HepG2 (cell line): ENCODE measurements at regions not wholly inside any gene's neighbourhood (a gene's known extent, or its start where the extent isn't known, plus 50 kb on each side); places are given as distances from the start of the nearest gene placed in this dataset.

Source experiments
- ATAC-seq: fragments of 200-7000 bp; cut with Tn5 transposase; 3 replicates; pipeline ENCODE4 v1.9.1; 2020; ENCODE audit warnings: mild to moderate bottlenecking, moderate library complexity
- BruUV-seq: library from RNA; stranded (reverse); fragments of 400-500 nt; replicated peaks from 2 replicates; lab custom pipeline; 2021; lab: Mats Ljungman, UMichigan
- CTCF ChIA-PET: fragments of 300-600 bp; formaldehyde crosslinking; extraction: SDS; loops from one replicate; lab custom pipeline; 2021; ENCODE audit warnings: low total read pairs, inconsistent platforms, low intra/inter-chr PET ratio; lab: Yijun Ruan, JAX
- POLR2A ChIA-PET: fragments of 350-600 bp; sonication (Branson Sonifier 250); formaldehyde crosslinking; loops from one replicate; lab custom pipeline; 2020; ENCODE audit warnings: antibody characterized with exemption, inconsistent platforms; lab: Yijun Ruan, JAX
- DNase-seq: peaks from one replicate; pipeline ENCODE4 v3.0.0-alpha.2; 2015; ENCODE audit warnings: low spot score
- FAIRE-seq: peaks from 3 replicates; lab custom pipeline; 2011; peaks lifted over from hg19 to GRCh38; lab: Jason Lieb, UNC
- H2AFZ ChIP-seq: one replicate; pipeline ENCODE4 v1.6.1; 2011; ENCODE audit warnings: low read length, inconsistent platforms
- H3K27ac ChIP-seq: fragments of 300-600 bp; 3 replicates; pipeline ENCODE4 v1.8.0; 2011; ENCODE audit warnings: mixed run types, mild to moderate bottlenecking, mixed read lengths, low read length, inconsistent platforms; ENCODE audit not compliant: insufficient read depth; ENCODE audit errors: extremely low read length
- H3K27me3 ChIP-seq, 2 experiments: fragments of 200-600 bp in 1 of 2; 2 replicates in 1 of 2; 3 replicates in 1 of 2; pipeline versions ENCODE4 v1.6.0 to v1.8.0; 2011; ENCODE audit warnings: low read length in 2 of 2, mild to moderate bottlenecking in 2 of 2, moderate library complexity in 2 of 2, inconsistent platforms in 1 of 2; ENCODE audit not compliant: insufficient read depth in 2 of 2, control insufficient read depth in 1 of 2
- H3K36me3 ChIP-seq, 2 experiments: fragments of 200-600 bp in 1 of 2; replicated peaks in 1 of 2; 2 replicates in 1 of 2; 3 replicates in 1 of 2; pipeline versions ENCODE4 v1.5.1 to v1.8.0; 2011; ENCODE audit warnings: low read length in 2 of 2, inconsistent platforms in 1 of 2; ENCODE audit not compliant: insufficient read depth in 2 of 2, control insufficient read depth in 1 of 2
- H3K4me1 ChIP-seq: 2 replicates; pipeline ENCODE4 v1.5.1; 2012; ENCODE audit warnings: low read length, inconsistent platforms; ENCODE audit not compliant: insufficient read depth
- H3K4me2 ChIP-seq: 2 replicates; pipeline ENCODE4 v1.6.0; 2011; ENCODE audit warnings: low read depth, low read length, inconsistent platforms
- H3K4me3 ChIP-seq, 3 experiments: fragments of 200-600 bp in 1 of 3; sonication (generic), shearing (Covaris generic) in 1 of 3; replicated peaks in 1 of 3; 2 replicates each; pipeline ENCODE4 v1.5.1; 2011 to 2016; ENCODE audit warnings: low read length in 3 of 3, inconsistent platforms in 2 of 3, low read depth in 2 of 3, mild to moderate bottlenecking in 2 of 3, control low read depth in 1 of 3, mixed read lengths in 1 of 3; ENCODE audit not compliant: insufficient read depth in 1 of 3
- H3K79me2 ChIP-seq: one replicate; pipeline ENCODE4 v1.6.1; 2011; ENCODE audit warnings: low read length, inconsistent platforms; ENCODE audit not compliant: insufficient read depth
- H3K9ac ChIP-seq: 2 replicates; pipeline ENCODE4 v1.6.0; 2011; ENCODE audit warnings: mild to moderate bottlenecking, low read depth, low read length, inconsistent platforms; ENCODE audit not compliant: insufficient read depth
- H3K9me3 ChIP-seq: 2 replicates; pipeline ENCODE4 v1.5.1; 2012; ENCODE audit warnings: mild to moderate bottlenecking, low read length
- H4K20me1 ChIP-seq: 2 replicates; pipeline ENCODE4 v1.6.0; 2011; ENCODE audit warnings: inconsistent platforms, mild to moderate bottlenecking, low read length, moderate library complexity; ENCODE audit not compliant: insufficient read depth
- FOSL1 ChIP-seq: sonication (generic); formaldehyde crosslinking; IDR thresholded peaks from 2 replicates; pipeline ENCODE4 v1.9.0; 2021; ENCODE audit warnings: missing genetic modification reagents, borderline replicate concordance
- FOXM1 ChIP-seq: sonication (generic); formaldehyde crosslinking; IDR thresholded peaks from 2 replicates; pipeline ENCODE4 v1.5.0; 2020; ENCODE audit warnings: missing genetic modification reagents
- IRF2 ChIP-seq: IDR thresholded peaks from 2 replicates; pipeline ENCODE4 v1.6.1; 2018; ENCODE audit warnings: missing genetic modification reagents, missing compliant biosample characterization
- KDM4B ChIP-seq: sonication (generic); formaldehyde crosslinking; IDR thresholded peaks from 2 replicates; pipeline ENCODE4 v1.4.0; 2020; ENCODE audit warnings: missing genetic modification reagents
- MED13 ChIP-seq: sonication (generic); formaldehyde crosslinking; IDR thresholded peaks from 2 replicates; pipeline ENCODE4 v1.5.0; 2020; ENCODE audit warnings: missing genetic modification reagents
- MEIS1 ChIP-seq: sonication (generic); formaldehyde crosslinking; IDR thresholded peaks from 2 replicates; pipeline ENCODE4 v1.9.0; 2021; ENCODE audit warnings: mild to moderate bottlenecking, missing genetic modification reagents, moderate library complexity, borderline replicate concordance
- MLX ChIP-seq: IDR thresholded peaks from 2 replicates; pipeline ENCODE4 v1.6.1; 2016
- MXD1 ChIP-seq: sonication (generic); formaldehyde crosslinking; IDR thresholded peaks from 2 replicates; pipeline ENCODE4 v1.4.0; 2020; ENCODE audit warnings: mild to moderate bottlenecking, missing genetic modification reagents
- ZBTB4 ChIP-seq: sonication (generic); formaldehyde crosslinking; IDR thresholded peaks from 2 replicates; pipeline ENCODE4 v1.4.0; 2020; ENCODE audit warnings: missing genetic modification reagents, mild to moderate bottlenecking, borderline replicate concordance
- ZNF205 ChIP-seq: IDR thresholded peaks from 2 replicates; pipeline ENCODE4 v1.6.1; 2018; ENCODE audit warnings: missing biosample characterization, missing genetic modification reagents
- ZNF770 ChIP-seq: sonication (generic); formaldehyde crosslinking; IDR thresholded peaks from 2 replicates; pipeline ENCODE4 v1.5.0; 2020; ENCODE audit warnings: mild to moderate bottlenecking, missing genetic modification reagents
- ZNF781 ChIP-seq: sonication (generic); formaldehyde crosslinking; IDR thresholded peaks from 2 replicates; pipeline ENCODE4 v1.5.1; 2020; ENCODE audit warnings: borderline replicate concordance, mild to moderate bottlenecking, missing genetic modification reagents; ENCODE audit errors: not compliant biosample characterization
- ZNF816 ChIP-seq: sonication (generic); formaldehyde crosslinking; IDR thresholded peaks from 2 replicates; pipeline ENCODE4 v1.8.0; 2022; ENCODE audit warnings: missing genetic modification reagents, mild to moderate bottlenecking, borderline replicate concordance
- WGBS: methylation state at CpG from one replicate; pipeline ENCODE4 v1.1.6; 2017; ENCODE audit warnings: low lambda C conversion rate; 5-methylcytosine and 5-hydroxymethylcytosine counted together
- in situ Hi-C: cut with HindIII; loops from 2 replicates; pipeline ENCODE4 v1.10.0; 2017; ENCODE audit warnings: low pct_unique_long_range_greater_than_20kb; ENCODE audit not compliant: extremely low pct_ligation_motif_present
- intact Hi-C: fragments of 100-400 bp; cut with micrococcal nuclease; formaldehyde crosslinking; loops from one replicate; pipeline ENCODE4 v1.10.0; 2022; ENCODE audit not compliant: unreplicated experiment

- intact Hi-C loops: no loop called here
- H3K9me3 ChIP-seq: no peaks in the 10 kb centered on the region
- H3K27ac ChIP-seq: no peak overlapping the region
- WGBS: 3% methylated on average over 1 of the region's 1 CpG
- no peak overlapping the region for H2AFZ ChIP-seq
- H3K36me3 ChIP-seq: no peaks in the 10 kb centered on the region
- FAIRE-seq (no peak), ATAC-seq (no peak), DNase-seq (no peak)
- no peaks in the 10 kb centered on the region for H4K20me1 ChIP-seq
- H3K27me3 ChIP-seq: no peaks in the 10 kb centered on the region
- H3K4me2 ChIP-seq: no peak overlapping the region
- BruUV-seq: no TSS peak
- H3K79me2 ChIP-seq: no peaks in the 10 kb centered on the region
- CTCF ChIA-PET: no interaction called here
- H3K4me3 ChIP-seq: no peak overlapping the region
- TF ChIP-seq IRF2 (CRISPR knock-in tag): no peak
- no peak for TF ChIP-seq MEIS1 (CRISPR knock-in tag)
- TF ChIP-seq KDM4B (CRISPR knock-in tag): no peak
- TF ChIP-seq MED13 (CRISPR knock-in tag): no peak
- POLR2A ChIA-PET: no interaction called here
- in situ Hi-C loops: no loop called here
- no peaks in the 10 kb centered on the region for H3K4me1 ChIP-seq
- no peak overlapping the region for H3K9ac ChIP-seq
These were observed 1649.8 kb downstream of the EFNA5 start for GRCh38 chr5:106020894-106021293.

- H3K79me2 ChIP-seq: no peaks in the 10 kb centered on the region
- H3K9ac ChIP-seq: no peak overlapping the region
- H3K9me3 ChIP-seq: no peaks in the 10 kb centered on the region
- no peaks in the 10 kb centered on the region for H3K4me1 ChIP-seq
- CTCF ChIA-PET: no interaction called here
- intact Hi-C loops (no loop called here), in situ Hi-C loops (no loop called here)
- H3K27me3 ChIP-seq: no peaks in the 10 kb centered on the region
- H2AFZ ChIP-seq: no peak overlapping the region
- FAIRE-seq (no peak), DNase-seq (no peak), ATAC-seq (no peak)
- no peaks in the 10 kb centered on the region for H4K20me1 ChIP-seq
- no peak for TF ChIP-seq FOXM1 (CRISPR knock-in tag)
- TF ChIP-seq FOSL1 (CRISPR knock-in tag): no peak
- TF ChIP-seq ZNF770 (CRISPR knock-in tag): no peak
- TF ChIP-seq MLX (CRISPR knock-in tag): no peak
- TF ChIP-seq ZBTB4 (CRISPR knock-in tag): no peak
- TF ChIP-seq ZNF205 (CRISPR knock-in tag): no peak
- no peak for TF ChIP-seq ZNF781 (CRISPR knock-in tag)
- TF ChIP-seq ZNF816 (CRISPR knock-in tag): no peak
- TF ChIP-seq MXD1: no peak
- no peak for TF ChIP-seq IRF2 (CRISPR knock-in tag)
- POLR2A ChIA-PET: no interaction called here
- no peak overlapping the region for H3K4me2 ChIP-seq
- no peak overlapping the region for H3K4me3 ChIP-seq
- H3K36me3 ChIP-seq: no peaks in the 10 kb centered on the region
- H3K27ac ChIP-seq: no peak overlapping the region
- BruUV-seq: no TSS peak
These were observed 1651.5 kb downstream of the EFNA5 start for GRCh38 chr5:106019261-106019660.
